GM12878 (cell line): ENCODE measurements at regions not wholly inside any gene's neighbourhood (a gene's known extent, or its start where the extent isn't known, plus 50 kb on each side); places are given as distances from the start of the nearest gene placed in this dataset.

Experiments used
- CHD4 ChIP-seq: fragments of 200-600 bp; sonication (generic); IDR thresholded peaks from 2 replicates; pipeline ENCODE4 v1.6.1; 2016; ENCODE audit warnings: mild to moderate bottlenecking
- ELK1 ChIP-seq: IDR thresholded peaks from 2 replicates; pipeline ENCODE4 v1.6.1; 2012; ENCODE audit warnings: low read depth, low read length, improper control_type of control experiment
- ESRRA ChIP-seq: IDR thresholded peaks from 2 replicates; pipeline ENCODE4 v1.6.1; 2012; ENCODE audit warnings: mild to moderate bottlenecking, low read length, improper control_type of control experiment
- EZH2 ChIP-seq: IDR thresholded peaks from 2 replicates; pipeline ENCODE4 v1.6.1; 2012; ENCODE audit warnings: low read depth, mild to moderate bottlenecking, control low read depth, inconsistent platforms, low read length, borderline replicate concordance; ENCODE audit not compliant: control insufficient read depth
- FOXM1 ChIP-seq: IDR thresholded peaks from 2 replicates; pipeline ENCODE4 v1.6.1; 2012; ENCODE audit warnings: low read depth, mild to moderate bottlenecking, inconsistent platforms, low read length, moderate library complexity
- IRF5 ChIP-seq: fragments of 450-650 bp; IDR thresholded peaks from 2 replicates; pipeline ENCODE4 v1.6.1; 2017; ENCODE audit warnings: borderline replicate concordance
- JUND ChIP-seq: IDR thresholded peaks from 2 replicates; pipeline ENCODE4 v1.6.1; 2012; ENCODE audit warnings: low read depth, mild to moderate bottlenecking, low read length, improper control_type of control experiment, moderate library complexity
- MTA3 ChIP-seq: IDR thresholded peaks from 2 replicates; pipeline ENCODE4 v1.6.1; 2012; ENCODE audit warnings: low read length, inconsistent platforms, borderline replicate concordance
- MXI1 ChIP-seq: fragments of 150-350 bp; IDR thresholded peaks from 2 replicates; pipeline ENCODE4 v1.6.1; 2011; ENCODE audit warnings: low read depth, mild to moderate bottlenecking, inconsistent platforms, low read length, improper control_type of control experiment
- NRF1 ChIP-seq: conservative IDR thresholded peaks from 2 replicates; pipeline ENCODE4 v1.6.1; 2011; ENCODE audit warnings: mild to moderate bottlenecking, low read depth, low read length, improper control_type of control experiment
- RB1 ChIP-seq: fragments of 450-650 bp; formaldehyde crosslinking; IDR thresholded peaks from 2 replicates; pipeline ENCODE4 v1.6.1; 2017; ENCODE audit warnings: mild to moderate bottlenecking, borderline replicate concordance
- TF ChIP-seq, protein P1 (sequence below), 3 experiments: IDR thresholded peaks in 2 of 3; conservative IDR thresholded peaks in 1 of 3; 2 replicates each; pipeline ENCODE4 v1.5.1; 2011; ENCODE audit warnings: low read depth in 3 of 3, low read length in 3 of 3, mild to moderate bottlenecking in 3 of 3, control low read depth in 2 of 3, moderate library complexity in 2 of 3, inconsistent platforms in 1 of 3, mixed read lengths in 1 of 3; ENCODE audit not compliant: control insufficient read depth in 2 of 3, insufficient read depth in 1 of 3; ENCODE audit errors: extremely low read depth in 1 of 3
- TF ChIP-seq, protein P2 (sequence below): IDR thresholded peaks from 2 replicates; pipeline ENCODE4 v1.6.1; 2012; ENCODE audit warnings: mild to moderate bottlenecking, low read depth, low read length
- TF ChIP-seq, protein P3 (sequence below): fragments of 450-650 bp; IDR thresholded peaks from 2 replicates; pipeline ENCODE4 v1.6.1; 2016; ENCODE audit warnings: mild to moderate bottlenecking, moderate library complexity, borderline replicate concordance

DNA sequence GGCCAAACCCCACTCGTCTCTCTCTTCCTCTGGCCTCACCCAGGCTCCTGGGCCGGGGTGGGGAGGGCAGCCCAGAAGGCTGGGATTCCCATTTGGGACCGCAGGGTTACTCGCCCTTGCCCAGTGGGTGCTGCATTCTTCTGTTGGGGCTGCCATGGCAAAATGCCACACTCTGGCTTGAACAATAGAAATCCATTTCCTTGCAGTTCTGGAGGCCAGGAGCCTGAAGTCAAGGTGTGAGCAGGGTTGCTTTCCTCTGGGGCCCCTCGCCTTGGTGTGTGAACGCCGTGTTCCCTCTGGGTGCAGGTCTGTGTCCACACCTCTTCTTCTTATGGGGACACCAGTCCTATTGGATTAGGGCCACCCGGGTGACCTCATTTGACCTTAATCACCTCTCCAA is 105.8 kb upstream of the GSE1 start:
- no peak for TF ChIP-seq CHD4
- TF ChIP-seq, protein P1, sequence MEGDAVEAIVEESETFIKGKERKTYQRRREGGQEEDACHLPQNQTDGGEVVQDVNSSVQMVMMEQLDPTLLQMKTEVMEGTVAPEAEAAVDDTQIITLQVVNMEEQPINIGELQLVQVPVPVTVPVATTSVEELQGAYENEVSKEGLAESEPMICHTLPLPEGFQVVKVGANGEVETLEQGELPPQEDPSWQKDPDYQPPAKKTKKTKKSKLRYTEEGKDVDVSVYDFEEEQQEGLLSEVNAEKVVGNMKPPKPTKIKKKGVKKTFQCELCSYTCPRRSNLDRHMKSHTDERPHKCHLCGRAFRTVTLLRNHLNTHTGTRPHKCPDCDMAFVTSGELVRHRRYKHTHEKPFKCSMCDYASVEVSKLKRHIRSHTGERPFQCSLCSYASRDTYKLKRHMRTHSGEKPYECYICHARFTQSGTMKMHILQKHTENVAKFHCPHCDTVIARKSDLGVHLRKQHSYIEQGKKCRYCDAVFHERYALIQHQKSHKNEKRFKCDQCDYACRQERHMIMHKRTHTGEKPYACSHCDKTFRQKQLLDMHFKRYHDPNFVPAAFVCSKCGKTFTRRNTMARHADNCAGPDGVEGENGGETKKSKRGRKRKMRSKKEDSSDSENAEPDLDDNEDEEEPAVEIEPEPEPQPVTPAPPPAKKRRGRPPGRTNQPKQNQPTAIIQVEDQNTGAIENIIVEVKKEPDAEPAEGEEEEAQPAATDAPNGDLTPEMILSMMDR (IDR thresholded peaks at IDR 0.05 in 2 of 3, conservative IDR thresholded peaks at IDR 0.05 in 1 of 3; ENCODE audit: control insufficient read depth in 2 of 3, extremely low read depth in 1 of 3, insufficient read depth in 1 of 3, low read depth in 3 of 3, low read length in 3 of 3) = no peak
- TF ChIP-seq IRF5 = no peak
- TF ChIP-seq ELK1 = no peak
- no peak for TF ChIP-seq MTA3
- TF ChIP-seq FOXM1 = no peak
- TF ChIP-seq ESRRA = no peak
- TF ChIP-seq, protein P2, sequence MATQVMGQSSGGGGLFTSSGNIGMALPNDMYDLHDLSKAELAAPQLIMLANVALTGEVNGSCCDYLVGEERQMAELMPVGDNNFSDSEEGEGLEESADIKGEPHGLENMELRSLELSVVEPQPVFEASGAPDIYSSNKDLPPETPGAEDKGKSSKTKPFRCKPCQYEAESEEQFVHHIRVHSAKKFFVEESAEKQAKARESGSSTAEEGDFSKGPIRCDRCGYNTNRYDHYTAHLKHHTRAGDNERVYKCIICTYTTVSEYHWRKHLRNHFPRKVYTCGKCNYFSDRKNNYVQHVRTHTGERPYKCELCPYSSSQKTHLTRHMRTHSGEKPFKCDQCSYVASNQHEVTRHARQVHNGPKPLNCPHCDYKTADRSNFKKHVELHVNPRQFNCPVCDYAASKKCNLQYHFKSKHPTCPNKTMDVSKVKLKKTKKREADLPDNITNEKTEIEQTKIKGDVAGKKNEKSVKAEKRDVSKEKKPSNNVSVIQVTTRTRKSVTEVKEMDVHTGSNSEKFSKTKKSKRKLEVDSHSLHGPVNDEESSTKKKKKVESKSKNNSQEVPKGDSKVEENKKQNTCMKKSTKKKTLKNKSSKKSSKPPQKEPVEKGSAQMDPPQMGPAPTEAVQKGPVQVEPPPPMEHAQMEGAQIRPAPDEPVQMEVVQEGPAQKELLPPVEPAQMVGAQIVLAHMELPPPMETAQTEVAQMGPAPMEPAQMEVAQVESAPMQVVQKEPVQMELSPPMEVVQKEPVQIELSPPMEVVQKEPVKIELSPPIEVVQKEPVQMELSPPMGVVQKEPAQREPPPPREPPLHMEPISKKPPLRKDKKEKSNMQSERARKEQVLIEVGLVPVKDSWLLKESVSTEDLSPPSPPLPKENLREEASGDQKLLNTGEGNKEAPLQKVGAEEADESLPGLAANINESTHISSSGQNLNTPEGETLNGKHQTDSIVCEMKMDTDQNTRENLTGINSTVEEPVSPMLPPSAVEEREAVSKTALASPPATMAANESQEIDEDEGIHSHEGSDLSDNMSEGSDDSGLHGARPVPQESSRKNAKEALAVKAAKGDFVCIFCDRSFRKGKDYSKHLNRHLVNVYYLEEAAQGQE = no peak
- TF ChIP-seq EZH2 = no peak
- TF ChIP-seq, protein P3, sequence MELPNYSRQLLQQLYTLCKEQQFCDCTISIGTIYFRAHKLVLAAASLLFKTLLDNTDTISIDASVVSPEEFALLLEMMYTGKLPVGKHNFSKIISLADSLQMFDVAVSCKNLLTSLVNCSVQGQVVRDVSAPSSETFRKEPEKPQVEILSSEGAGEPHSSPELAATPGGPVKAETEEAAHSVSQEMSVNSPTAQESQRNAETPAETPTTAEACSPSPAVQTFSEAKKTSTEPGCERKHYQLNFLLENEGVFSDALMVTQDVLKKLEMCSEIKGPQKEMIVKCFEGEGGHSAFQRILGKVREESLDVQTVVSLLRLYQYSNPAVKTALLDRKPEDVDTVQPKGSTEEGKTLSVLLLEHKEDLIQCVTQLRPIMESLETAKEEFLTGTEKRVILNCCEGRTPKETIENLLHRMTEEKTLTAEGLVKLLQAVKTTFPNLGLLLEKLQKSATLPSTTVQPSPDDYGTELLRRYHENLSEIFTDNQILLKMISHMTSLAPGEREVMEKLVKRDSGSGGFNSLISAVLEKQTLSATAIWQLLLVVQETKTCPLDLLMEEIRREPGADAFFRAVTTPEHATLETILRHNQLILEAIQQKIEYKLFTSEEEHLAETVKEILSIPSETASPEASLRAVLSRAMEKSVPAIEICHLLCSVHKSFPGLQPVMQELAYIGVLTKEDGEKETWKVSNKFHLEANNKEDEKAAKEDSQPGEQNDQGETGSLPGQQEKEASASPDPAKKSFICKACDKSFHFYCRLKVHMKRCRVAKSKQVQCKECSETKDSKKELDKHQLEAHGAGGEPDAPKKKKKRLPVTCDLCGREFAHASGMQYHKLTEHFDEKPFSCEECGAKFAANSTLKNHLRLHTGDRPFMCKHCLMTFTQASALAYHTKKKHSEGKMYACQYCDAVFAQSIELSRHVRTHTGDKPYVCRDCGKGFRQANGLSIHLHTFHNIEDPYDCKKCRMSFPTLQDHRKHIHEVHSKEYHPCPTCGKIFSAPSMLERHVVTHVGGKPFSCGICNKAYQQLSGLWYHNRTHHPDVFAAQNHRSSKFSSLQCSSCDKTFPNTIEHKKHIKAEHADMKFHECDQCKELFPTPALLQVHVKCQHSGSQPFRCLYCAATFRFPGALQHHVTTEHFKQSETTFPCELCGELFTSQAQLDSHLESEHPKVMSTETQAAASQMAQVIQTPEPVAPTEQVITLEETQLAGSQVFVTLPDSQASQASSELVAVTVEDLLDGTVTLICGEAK = no peak
- no peak for TF ChIP-seq JUND
- TF ChIP-seq MXI1 = no peak
- TF ChIP-seq RB1 = no peak
- no peak for TF ChIP-seq NRF1
